Activated CD4-positive, alpha-beta T cell treated with anti-CD3 and anti-CD28 coated beads for 1 hour (primary cell): ENCODE measurements at regions not wholly inside any gene's neighbourhood (a gene's known extent, or its start where the extent isn't known, plus 50 kb on each side); places are given as distances from the start of the nearest gene placed in this dataset.

Experiments used
- DNase-seq: peaks from one replicate; pipeline ENCODE4 v3.0.0-alpha.2; 2020

GRCh38 chr16:5615868-5616642, 518.5 kb upstream of the EEF2KMT start:
- DNase-seq, result peak; percentile 8

- DNase-seq, result no peak
These were observed 509.6 kb upstream of the EEF2KMT start for GRCh38 chr16:5607169-5607568.

GRCh38 chr16:5605404-5605803, 507.8 kb upstream of the EEF2KMT start:
- no peak for DNase-seq

- DNase-seq, result no peak
These were observed 507.2 kb upstream of the EEF2KMT start for GRCh38 chr16:5604770-5605169.

GRCh38 chr16:5603836-5604235, 506.2 kb upstream of the EEF2KMT start:
- DNase-seq, result no peak

GRCh38 chr16:5601957-5602356, 504.4 kb upstream of the EEF2KMT start:
- DNase-seq, result no peak

- no peak for DNase-seq
These were observed 501.2 kb upstream of the EEF2KMT start for GRCh38 chr16:5598793-5599192.

GRCh38 chr16:5595849-5596248, 498.3 kb upstream of the EEF2KMT start:
- DNase-seq, result no peak

- no peak for DNase-seq
These were observed 492.8 kb upstream of the EEF2KMT start for GRCh38 chr16:5590416-5590815.

GRCh38 chr16:5589812-5590373, 492.3 kb upstream of the EEF2KMT start:
- DNase-seq, result no peak

- DNase-seq, result no peak
These were observed 486.5 kb upstream of the EEF2KMT start for GRCh38 chr16:5584109-5584508.

- no peak for DNase-seq
These were observed 484.9 kb upstream of the EEF2KMT start for GRCh38 chr16:5582529-5582928.

GRCh38 chr16:5581908-5582307, 484.3 kb upstream of the EEF2KMT start:
- DNase-seq, result no peak

GRCh38 chr16:5581428-5581827, 483.8 kb upstream of the EEF2KMT start:
- no peak for DNase-seq

- no peak for DNase-seq
These were observed 483.2 kb upstream of the EEF2KMT start for GRCh38 chr16:5580772-5581171.

GRCh38 chr16:5580296-5580695, 482.7 kb upstream of the EEF2KMT start:
- DNase-seq, result no peak

GRCh38 chr16:5578980-5579379, 481.4 kb upstream of the EEF2KMT start:
- no peak for DNase-seq

- no peak for DNase-seq
These were observed 479.9 kb upstream of the EEF2KMT start for GRCh38 chr16:5577463-5577862.

GRCh38 chr16:5575646-5576245, 478.2 kb upstream of the EEF2KMT start:
- no peak for DNase-seq

GRCh38 chr16:5575121-5575520, 477.5 kb upstream of the EEF2KMT start:
- DNase-seq, result no peak

- no peak for DNase-seq
These were observed 474.5 kb upstream of the EEF2KMT start for GRCh38 chr16:5572056-5572455.

- DNase-seq, result no peak
These were observed 473.9 kb upstream of the EEF2KMT start for GRCh38 chr16:5571446-5571845.

GRCh38 chr16:5561800-5562199, 464.2 kb upstream of the EEF2KMT start:
- no peak for DNase-seq

- DNase-seq, result no peak
These were observed 462.5 kb upstream of the EEF2KMT start for GRCh38 chr16:5560084-5560483.
